Liver (tissue), 8 donors: ENCODE measurements at regions not wholly inside any gene's neighbourhood (a gene's known extent, or its start where the extent isn't known, plus 50 kb on each side); places are given as distances from the start of the nearest gene placed in this dataset.

Experiments
- DNase-seq: peaks from one replicate; pipeline ENCODE4 v3.0.0-alpha.2; 2017; ENCODE audit warnings: low spot score
- H3K27ac ChIP-seq, 2 donors: one replicate each; pipeline ENCODE4 v1.7.0; 2013; ENCODE audit warnings: inconsistent platforms in 2 of 2, low read length in 2 of 2, control low read depth in 1 of 2, low read depth in 1 of 2, mild to moderate bottlenecking in 1 of 2
- H3K27me3 ChIP-seq, 4 donors: one replicate each; pipeline versions ENCODE4 v1.6.1 to v1.7.0; 2013; ENCODE audit warnings: low read length in 3 of 4, inconsistent platforms in 1 of 4, mild to moderate bottlenecking in 1 of 4, moderate library complexity in 1 of 4; ENCODE audit not compliant: control insufficient read depth in 4 of 4, insufficient read depth in 4 of 4
- H3K36me3 ChIP-seq, 4 donors: one replicate each; pipeline versions ENCODE4 v1.6.1 to v1.7.0; 2013; ENCODE audit warnings: low read length in 3 of 4, mild to moderate bottlenecking in 3 of 4, low read depth in 1 of 4, moderate library complexity in 1 of 4; ENCODE audit not compliant: control insufficient read depth in 4 of 4, insufficient read depth in 3 of 4
- H3K4me1 ChIP-seq, 4 donors: one replicate each; pipeline versions ENCODE4 v1.6.1 to v1.7.0; 2013; ENCODE audit warnings: low read length in 3 of 4, mild to moderate bottlenecking in 3 of 4, moderate library complexity in 1 of 4; ENCODE audit not compliant: control insufficient read depth in 4 of 4, insufficient read depth in 4 of 4
- H3K4me3 ChIP-seq, 3 donors: one replicate each; pipeline versions ENCODE4 v1.6.1 to v1.7.0; 2013; ENCODE audit warnings: low read length in 3 of 3, control low read depth in 1 of 3, low read depth in 1 of 3, mild to moderate bottlenecking in 1 of 3
- H3K9ac ChIP-seq, 2 donors: one replicate each; pipeline ENCODE4 v1.7.0; 2013; ENCODE audit warnings: low read length in 2 of 2, mild to moderate bottlenecking in 2 of 2, moderate library complexity in 2 of 2, control low read depth in 1 of 2, low read depth in 1 of 2
- H3K9me3 ChIP-seq, 4 donors: one replicate each; pipeline versions ENCODE4 v1.6.1 to v1.7.0; 2013; ENCODE audit warnings: low read length in 3 of 4; ENCODE audit not compliant: control insufficient read depth in 4 of 4
- ATF3 ChIP-seq: IDR thresholded peaks from 2 replicates; pipeline ENCODE4 v1.6.1; 2016; ENCODE audit warnings: antibody characterized with exemption
- CTCF ChIP-seq: fragments of 150-350 bp; IDR thresholded peaks from 2 replicates; pipeline ENCODE4 v1.5.1; 2017; ENCODE audit warnings: improper control_type of control experiment, low read depth, low read length; ENCODE audit not compliant: missing input control
- EGR1 ChIP-seq, 2 donors: IDR thresholded peaks; 2 replicates each; pipeline ENCODE4 v1.6.1; 2016 to 2018; ENCODE audit warnings: antibody characterized with exemption in 2 of 2, low read depth in 2 of 2
- FOXA1 ChIP-seq: IDR thresholded peaks from 2 replicates; pipeline ENCODE4 v1.6.1; 2016; ENCODE audit warnings: antibody characterized with exemption
- FOXA2 ChIP-seq: IDR thresholded peaks from 2 replicates; pipeline ENCODE4 v1.6.1; 2016; ENCODE audit warnings: antibody characterized with exemption
- GABPA ChIP-seq, 2 donors: IDR thresholded peaks in 1 of 2; conservative IDR thresholded peaks in 1 of 2; 2 replicates each; pipeline ENCODE4 v1.6.1; 2016; ENCODE audit warnings: antibody characterized with exemption in 2 of 2, mild to moderate bottlenecking in 1 of 2, moderate library complexity in 1 of 2
- HNF4G ChIP-seq: IDR thresholded peaks from 2 replicates; pipeline ENCODE4 v1.6.1; 2016; ENCODE audit warnings: antibody characterized with exemption
- MAX ChIP-seq: IDR thresholded peaks from 2 replicates; pipeline ENCODE4 v1.6.1; 2016; ENCODE audit warnings: antibody characterized with exemption
- NR2F2 ChIP-seq: IDR thresholded peaks from 2 replicates; pipeline ENCODE4 v1.6.1; 2016; ENCODE audit warnings: antibody characterized with exemption
- RAD21 ChIP-seq, 2 donors: IDR thresholded peaks; 2 replicates each; pipeline ENCODE4 v1.6.1; 2016; ENCODE audit warnings: antibody characterized with exemption in 2 of 2, mild to moderate bottlenecking in 2 of 2
- REST ChIP-seq: IDR thresholded peaks from 2 replicates; pipeline ENCODE4 v1.6.1; 2016; ENCODE audit warnings: antibody characterized with exemption, mild to moderate bottlenecking
- RXRA ChIP-seq, 2 donors: IDR thresholded peaks; 2 replicates each; pipeline ENCODE4 v1.6.1; 2017 to 2018; ENCODE audit warnings: antibody characterized with exemption in 2 of 2, mild to moderate bottlenecking in 1 of 2
- SP1 ChIP-seq: IDR thresholded peaks from 2 replicates; pipeline ENCODE4 v1.6.1; 2018; ENCODE audit warnings: antibody characterized with exemption, mild to moderate bottlenecking
- TAF1 ChIP-seq: conservative IDR thresholded peaks from 2 replicates; pipeline ENCODE4 v1.6.1; 2016; ENCODE audit warnings: antibody characterized with exemption, mild to moderate bottlenecking
- ZBTB33 ChIP-seq: IDR thresholded peaks from 2 replicates; pipeline ENCODE4 v1.6.1; 2016; ENCODE audit warnings: antibody characterized with exemption
- WGBS: extraction: QIAGEN DNeasy Blood & Tissue Kit; methylation state at CpG from one replicate; pipeline ENCODE4 v1.1.7; 2013; 5-methylcytosine and 5-hydroxymethylcytosine counted together
- donor health status: healthy.
- donor health status: healthy.
- donor health status: healthy.
- donor health status: healthy.
- donor health status: healthy.

GRCh38 chr5:118070041-118070440 lies 918.3 kb downstream of the DTWD2 start:
- no peak for DNase-seq
- H3K9ac ChIP-seq: no peak overlapping the region
- no peak overlapping the region for H3K4me3 ChIP-seq
- peaks cover 0 to 4% (median under 1%) of the 10 kb centered on the region in 4 donors for H3K27me3 ChIP-seq
- no peaks in the 10 kb centered on the region for H3K4me1 ChIP-seq
- no peak overlapping the region for H3K27ac ChIP-seq
- no peaks in the 10 kb centered on the region for H3K9me3 ChIP-seq
- no peak for TF ChIP-seq RXRA (IDR thresholded peaks at IDR 0.05)
- TF ChIP-seq ZBTB33: no peak
- TF ChIP-seq MAX: no peak
- TF ChIP-seq FOXA2: no peak
- no peak for TF ChIP-seq EGR1 (IDR thresholded peaks at IDR 0.05; ENCODE audit: low read depth in 2 of 2)
- no peak for TF ChIP-seq CTCF
- TF ChIP-seq HNF4G: no peak
- no peak for TF ChIP-seq NR2F2
- no peak for TF ChIP-seq ATF3
- 65% methylated on average over 2 of the region's 2 CpGs for WGBS
- no peaks in the 10 kb centered on the region for H3K36me3 ChIP-seq

GRCh38 chr5:118069452-118069851 lies 918.9 kb downstream of the DTWD2 start:
- H3K36me3 ChIP-seq: no peaks in the 10 kb centered on the region
- TF ChIP-seq ATF3 (no peak), CTCF (no peak), RXRA (IDR thresholded peaks at IDR 0.05) (no peak)
- H3K4me3 ChIP-seq: no peak overlapping the region
- DNase-seq: no peak
- H3K27me3 ChIP-seq: peaks cover 0 to 4% (median 1%) of the 10 kb centered on the region in 4 donors
- no peaks in the 10 kb centered on the region for H3K4me1 ChIP-seq
- no peak overlapping the region for H3K27ac ChIP-seq
- H3K9me3 ChIP-seq: no peaks in the 10 kb centered on the region
- no peak overlapping the region for H3K9ac ChIP-seq

- DNase-seq: no peak
- H3K36me3 ChIP-seq: no peaks in the 10 kb centered on the region
- H3K27me3 ChIP-seq: peaks cover 0 to 4% (median 1%) of the 10 kb centered on the region in 4 donors
- H3K4me3 ChIP-seq: no peak overlapping the region
- H3K9ac ChIP-seq: no peak overlapping the region
- no peak overlapping the region for H3K27ac ChIP-seq
- no peaks in the 10 kb centered on the region for H3K4me1 ChIP-seq
- H3K9me3 ChIP-seq: no peaks in the 10 kb centered on the region
- no peak for TF ChIP-seq REST
- no peak for TF ChIP-seq TAF1
- no peak for TF ChIP-seq GABPA (IDR thresholded peaks at IDR 0.05 in 1 of 2, conservative IDR thresholded peaks at IDR 0.05 in 1 of 2)
- no peak for TF ChIP-seq FOXA1
- TF ChIP-seq SP1: no peak
- no peak for TF ChIP-seq ATF3
- TF ChIP-seq NR2F2: no peak
- TF ChIP-seq RAD21 (IDR thresholded peaks at IDR 0.05): no peak
Observed at GRCh38 chr5:118068886-118069285, 919.5 kb downstream of the DTWD2 start.
